GM23338 (cell line): ENCODE measurements at regions not wholly inside any gene's neighbourhood (a gene's known extent, or its start where the extent isn't known, plus 50 kb on each side); places are given as distances from the start of the nearest gene placed in this dataset.
"Not testable (repeated sequence)": the region's sequence is repeated elsewhere in the genome, so short reads cannot be mapped to it uniquely, and the experiment has no call there.

Source experiments
- POLR2AphosphoS5 ChIP-seq: IDR thresholded peaks from 2 replicates; pipeline ENCODE4 v1.6.1; 2016; ENCODE audit warnings: antibody characterized with exemption, low read depth
- TF ChIP-seq, protein P1 (sequence below), 2 experiments: fragments of 200-600 bp in 1 of 2; sonication (generic) in 1 of 2; conservative IDR thresholded peaks; 2 replicates each; pipeline versions ENCODE4 v1.5.1 to v1.6.1; 2016 to 2017; ENCODE audit warnings: antibody characterized with exemption in 2 of 2, low read depth in 2 of 2, mild to moderate bottlenecking in 2 of 2, moderate library complexity in 1 of 2
- TF ChIP-seq, protein P2 (sequence below): IDR thresholded peaks from one replicate; pipeline ENCODE4 v1.6.1; 2018; ENCODE audit warnings: antibody characterized with exemption; ENCODE audit not compliant: unreplicated experiment

DNA sequence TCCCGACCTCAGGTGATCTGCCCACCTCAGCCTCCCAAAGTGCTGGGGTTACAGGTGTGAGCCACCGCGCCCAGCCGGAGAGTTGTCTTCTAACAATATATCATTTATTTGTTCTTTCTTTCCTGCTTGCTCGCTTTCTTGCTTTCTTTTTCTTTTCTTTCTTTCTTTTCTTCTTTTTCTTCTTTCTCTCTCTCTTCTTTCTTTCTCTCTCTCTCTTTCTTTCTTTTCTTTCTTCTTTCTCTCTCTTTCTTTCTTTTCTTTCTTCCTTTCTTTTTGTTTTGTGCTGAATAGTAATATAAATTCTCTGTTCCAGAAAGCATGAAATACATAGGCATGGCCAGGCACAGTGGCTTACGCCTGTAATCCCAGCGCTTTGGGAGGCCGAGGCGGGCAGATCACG is 73.5 kb upstream of the ZNF644 start:
- TF ChIP-seq, protein P1, sequence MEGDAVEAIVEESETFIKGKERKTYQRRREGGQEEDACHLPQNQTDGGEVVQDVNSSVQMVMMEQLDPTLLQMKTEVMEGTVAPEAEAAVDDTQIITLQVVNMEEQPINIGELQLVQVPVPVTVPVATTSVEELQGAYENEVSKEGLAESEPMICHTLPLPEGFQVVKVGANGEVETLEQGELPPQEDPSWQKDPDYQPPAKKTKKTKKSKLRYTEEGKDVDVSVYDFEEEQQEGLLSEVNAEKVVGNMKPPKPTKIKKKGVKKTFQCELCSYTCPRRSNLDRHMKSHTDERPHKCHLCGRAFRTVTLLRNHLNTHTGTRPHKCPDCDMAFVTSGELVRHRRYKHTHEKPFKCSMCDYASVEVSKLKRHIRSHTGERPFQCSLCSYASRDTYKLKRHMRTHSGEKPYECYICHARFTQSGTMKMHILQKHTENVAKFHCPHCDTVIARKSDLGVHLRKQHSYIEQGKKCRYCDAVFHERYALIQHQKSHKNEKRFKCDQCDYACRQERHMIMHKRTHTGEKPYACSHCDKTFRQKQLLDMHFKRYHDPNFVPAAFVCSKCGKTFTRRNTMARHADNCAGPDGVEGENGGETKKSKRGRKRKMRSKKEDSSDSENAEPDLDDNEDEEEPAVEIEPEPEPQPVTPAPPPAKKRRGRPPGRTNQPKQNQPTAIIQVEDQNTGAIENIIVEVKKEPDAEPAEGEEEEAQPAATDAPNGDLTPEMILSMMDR (conservative IDR thresholded peaks at IDR 0.05; ENCODE audit: low read depth in 2 of 2): not testable (repeated sequence)
- TF ChIP-seq POLR2AphosphoS5: not testable (repeated sequence)
- TF ChIP-seq, protein P2, sequence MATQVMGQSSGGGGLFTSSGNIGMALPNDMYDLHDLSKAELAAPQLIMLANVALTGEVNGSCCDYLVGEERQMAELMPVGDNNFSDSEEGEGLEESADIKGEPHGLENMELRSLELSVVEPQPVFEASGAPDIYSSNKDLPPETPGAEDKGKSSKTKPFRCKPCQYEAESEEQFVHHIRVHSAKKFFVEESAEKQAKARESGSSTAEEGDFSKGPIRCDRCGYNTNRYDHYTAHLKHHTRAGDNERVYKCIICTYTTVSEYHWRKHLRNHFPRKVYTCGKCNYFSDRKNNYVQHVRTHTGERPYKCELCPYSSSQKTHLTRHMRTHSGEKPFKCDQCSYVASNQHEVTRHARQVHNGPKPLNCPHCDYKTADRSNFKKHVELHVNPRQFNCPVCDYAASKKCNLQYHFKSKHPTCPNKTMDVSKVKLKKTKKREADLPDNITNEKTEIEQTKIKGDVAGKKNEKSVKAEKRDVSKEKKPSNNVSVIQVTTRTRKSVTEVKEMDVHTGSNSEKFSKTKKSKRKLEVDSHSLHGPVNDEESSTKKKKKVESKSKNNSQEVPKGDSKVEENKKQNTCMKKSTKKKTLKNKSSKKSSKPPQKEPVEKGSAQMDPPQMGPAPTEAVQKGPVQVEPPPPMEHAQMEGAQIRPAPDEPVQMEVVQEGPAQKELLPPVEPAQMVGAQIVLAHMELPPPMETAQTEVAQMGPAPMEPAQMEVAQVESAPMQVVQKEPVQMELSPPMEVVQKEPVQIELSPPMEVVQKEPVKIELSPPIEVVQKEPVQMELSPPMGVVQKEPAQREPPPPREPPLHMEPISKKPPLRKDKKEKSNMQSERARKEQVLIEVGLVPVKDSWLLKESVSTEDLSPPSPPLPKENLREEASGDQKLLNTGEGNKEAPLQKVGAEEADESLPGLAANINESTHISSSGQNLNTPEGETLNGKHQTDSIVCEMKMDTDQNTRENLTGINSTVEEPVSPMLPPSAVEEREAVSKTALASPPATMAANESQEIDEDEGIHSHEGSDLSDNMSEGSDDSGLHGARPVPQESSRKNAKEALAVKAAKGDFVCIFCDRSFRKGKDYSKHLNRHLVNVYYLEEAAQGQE: not testable (repeated sequence)
